DMS79 (cell line): ENCODE measurements at regions not wholly inside any gene's neighbourhood (a gene's known extent, or its start where the extent isn't known, plus 50 kb on each side); places are given as distances from the start of the nearest gene placed in this dataset.

Experiments used
- DNase-seq: peaks from one replicate; lab custom pipeline; 2025; lab: John Stamatoyannopoulos, UW

DNA sequence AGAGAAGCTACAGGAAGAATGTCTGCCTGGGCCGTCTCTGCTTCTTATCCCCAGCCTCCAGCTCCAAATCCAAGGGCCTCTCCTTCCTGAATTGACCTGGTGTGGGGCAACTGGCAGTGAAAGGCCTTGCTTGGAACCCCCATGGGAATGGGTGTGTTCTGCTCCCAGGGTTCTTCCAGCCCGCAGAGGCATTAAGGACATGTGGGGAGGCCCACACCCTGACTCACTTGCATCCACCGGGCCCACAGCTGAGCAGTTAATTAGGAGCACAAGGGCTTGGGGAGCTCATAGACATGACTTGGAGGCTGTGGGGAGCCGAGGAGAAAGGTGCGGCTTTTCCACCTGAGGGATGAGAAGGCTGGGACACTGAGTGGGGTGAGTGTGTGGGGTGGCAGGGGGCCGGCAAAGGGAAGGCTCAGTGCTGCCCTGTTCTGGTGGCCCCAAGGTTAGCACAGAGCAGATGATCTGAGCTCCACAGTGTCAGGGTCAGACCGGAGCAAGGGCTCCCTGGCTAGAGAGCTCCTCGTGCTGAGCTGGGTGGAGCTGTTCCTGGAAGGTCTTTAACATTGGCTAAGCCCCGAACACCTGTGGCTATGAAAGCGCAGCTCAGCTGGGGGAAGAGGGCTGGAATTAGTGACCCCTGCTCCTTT is 64.5 kb upstream of the NECTIN1 start:
- no peak for DNase-seq

GRCh38 chr11:119791701-119792151 is 62.7 kb upstream of the NECTIN1 start:
- DNase-seq, result no peak

GRCh38 chr11:119791047-119791446 is 62.0 kb upstream of the NECTIN1 start:
- no peak for DNase-seq

- no peak for DNase-seq
Measured at GRCh38 chr11:119790476-119790875, 61.5 kb upstream of the NECTIN1 start.

DNA sequence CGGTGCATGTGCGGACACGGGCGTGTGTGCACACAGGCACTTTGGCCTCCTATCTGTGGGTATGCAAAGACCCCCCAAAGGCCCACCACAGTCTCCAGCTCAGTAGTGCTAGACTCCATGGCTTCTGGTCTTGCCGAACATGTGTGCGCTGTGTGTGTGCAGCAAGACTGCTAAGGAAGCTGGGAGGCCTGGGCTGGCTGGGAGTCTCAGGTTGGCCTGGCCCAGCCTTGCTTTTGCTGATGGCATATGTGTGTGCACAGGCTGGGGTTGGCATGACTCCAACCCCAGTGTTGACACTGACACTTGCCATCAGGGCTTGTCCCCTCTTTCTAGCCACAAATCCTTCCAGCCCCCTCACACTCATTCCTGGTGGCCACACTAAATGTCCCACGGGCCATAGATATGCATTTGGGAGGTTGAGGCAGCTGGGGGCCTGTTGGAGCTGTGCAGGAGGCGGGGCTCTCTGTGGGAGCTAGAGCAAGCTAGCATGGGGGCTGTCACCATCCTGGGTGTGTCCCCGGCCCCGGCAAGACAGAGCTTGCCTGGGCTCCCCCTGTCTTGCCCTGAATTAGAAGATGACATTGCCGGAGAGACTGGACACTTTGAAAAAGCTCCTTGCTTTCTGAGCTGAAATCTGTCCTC is 60.9 kb upstream of the NECTIN1 start:
- no peak for DNase-seq

- no peak for DNase-seq
Measured at GRCh38 chr11:119788911-119789560, 60.0 kb upstream of the NECTIN1 start.

DNA sequence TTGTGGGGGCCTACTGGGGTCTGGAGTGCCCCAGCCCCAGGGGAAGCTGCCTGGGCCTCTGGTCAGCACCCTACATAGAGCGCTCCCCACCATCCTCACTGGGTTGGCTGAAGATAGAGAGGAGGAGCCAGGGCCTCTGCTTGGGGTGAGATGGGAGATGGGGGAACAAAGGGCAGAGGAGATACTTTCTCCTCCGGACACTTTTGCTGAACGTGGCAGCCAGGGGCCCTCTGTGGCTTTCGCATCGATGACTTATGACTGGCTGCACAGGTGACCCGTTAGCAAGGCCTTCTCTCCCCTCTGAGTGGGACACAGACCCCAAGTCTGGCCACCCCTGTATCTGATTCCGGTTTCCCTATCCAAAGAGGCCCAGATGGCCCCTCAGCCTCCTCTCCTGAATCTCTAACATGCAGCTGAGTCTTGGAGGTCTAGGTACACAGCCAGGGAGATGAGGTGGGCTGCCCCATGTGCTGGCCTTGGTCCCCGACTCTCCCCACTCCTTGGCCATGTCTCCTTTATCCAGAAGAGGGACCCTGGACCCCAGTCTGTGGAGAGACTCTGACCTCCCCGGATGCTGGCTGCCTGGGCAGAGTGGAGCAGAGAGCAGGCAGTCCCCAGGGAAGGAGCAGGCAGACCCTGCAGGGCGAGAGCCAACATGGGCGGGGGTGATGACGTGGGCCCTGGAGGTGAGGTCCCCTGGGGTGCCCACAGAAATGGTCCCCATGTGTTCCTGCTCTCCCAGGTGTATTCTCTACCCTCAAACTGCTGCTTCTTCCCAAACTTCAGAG is 59.3 kb upstream of the NECTIN1 start:
- DNase-seq, result no peak

DNA sequence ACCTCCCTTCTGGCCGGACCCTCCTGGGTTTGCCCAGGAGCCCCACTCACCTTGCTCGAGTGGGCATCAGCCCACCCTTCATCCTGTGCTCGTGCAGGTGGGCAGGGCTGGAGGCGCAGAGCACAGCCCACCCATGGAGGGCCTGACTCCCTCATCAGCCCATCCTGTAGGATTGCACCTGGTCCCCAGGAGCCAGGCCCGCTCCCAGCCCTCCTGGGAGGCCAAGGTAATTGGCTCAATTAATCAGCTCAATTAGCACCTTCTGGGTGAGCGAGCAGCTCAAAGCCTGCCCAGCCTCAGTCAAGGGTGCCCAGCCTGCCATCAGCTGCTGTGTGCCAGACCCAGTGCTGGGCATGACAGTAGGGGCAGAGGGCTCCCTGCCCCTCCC is 58.1 kb upstream of the NECTIN1 start:
- DNase-seq, result no peak

DNA sequence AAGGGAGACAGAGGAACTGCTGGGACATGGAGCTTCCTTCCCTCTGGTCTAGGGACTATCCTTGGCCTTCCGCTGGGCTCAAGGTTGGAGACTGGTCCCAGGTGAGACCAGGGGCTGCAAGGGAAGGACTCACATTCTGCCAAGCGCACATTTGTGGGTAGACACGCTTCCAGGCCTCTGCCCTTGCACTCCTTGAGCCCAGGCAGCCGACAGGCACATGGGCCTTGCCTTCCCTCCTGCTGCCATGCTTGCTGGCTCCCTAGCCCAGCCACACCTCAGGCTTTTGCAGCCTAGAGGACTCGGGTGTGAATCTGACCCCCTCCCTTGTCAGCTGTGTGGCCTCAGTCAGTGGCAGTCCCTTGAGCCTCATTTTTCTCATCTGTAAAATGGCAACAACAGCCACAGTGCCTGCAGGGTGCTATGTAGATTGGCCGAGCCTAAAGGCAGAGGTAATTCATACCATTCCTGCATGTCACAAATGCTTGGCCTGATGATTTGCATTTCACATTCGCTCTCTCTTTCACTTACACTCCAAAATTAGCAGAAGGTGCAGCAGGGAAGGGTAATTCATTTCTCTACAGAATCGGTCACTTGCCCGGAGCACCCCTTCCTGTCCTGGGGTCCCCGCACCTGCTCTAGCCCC is 57.6 kb upstream of the NECTIN1 start:
- DNase-seq, result no peak

- DNase-seq, result no peak
Measured at GRCh38 chr11:119785131-119785530, 56.1 kb upstream of the NECTIN1 start.

- no peak for DNase-seq
Measured at GRCh38 chr11:119784421-119784820, 55.4 kb upstream of the NECTIN1 start.

- no peak for DNase-seq
Measured at GRCh38 chr11:119783466-119784400, 54.7 kb upstream of the NECTIN1 start.

DNA sequence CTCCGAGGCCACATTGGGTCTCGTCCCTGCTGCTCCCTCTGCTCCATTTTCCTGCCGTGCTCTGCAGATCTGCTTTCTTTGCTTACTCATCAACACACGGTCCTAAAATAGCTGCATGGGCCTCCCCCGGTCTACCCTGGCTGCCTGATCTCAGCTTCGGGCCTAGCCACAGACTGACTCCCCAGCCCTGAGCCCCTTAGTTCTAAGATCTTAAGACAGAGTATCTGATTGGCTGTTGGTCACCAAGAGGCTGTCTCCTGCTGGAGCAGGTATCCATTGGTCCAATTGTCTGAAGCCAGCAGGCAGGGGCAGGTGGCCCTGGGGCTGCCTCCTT is 53.7 kb upstream of the NECTIN1 start:
- DNase-seq, result no peak

DNA sequence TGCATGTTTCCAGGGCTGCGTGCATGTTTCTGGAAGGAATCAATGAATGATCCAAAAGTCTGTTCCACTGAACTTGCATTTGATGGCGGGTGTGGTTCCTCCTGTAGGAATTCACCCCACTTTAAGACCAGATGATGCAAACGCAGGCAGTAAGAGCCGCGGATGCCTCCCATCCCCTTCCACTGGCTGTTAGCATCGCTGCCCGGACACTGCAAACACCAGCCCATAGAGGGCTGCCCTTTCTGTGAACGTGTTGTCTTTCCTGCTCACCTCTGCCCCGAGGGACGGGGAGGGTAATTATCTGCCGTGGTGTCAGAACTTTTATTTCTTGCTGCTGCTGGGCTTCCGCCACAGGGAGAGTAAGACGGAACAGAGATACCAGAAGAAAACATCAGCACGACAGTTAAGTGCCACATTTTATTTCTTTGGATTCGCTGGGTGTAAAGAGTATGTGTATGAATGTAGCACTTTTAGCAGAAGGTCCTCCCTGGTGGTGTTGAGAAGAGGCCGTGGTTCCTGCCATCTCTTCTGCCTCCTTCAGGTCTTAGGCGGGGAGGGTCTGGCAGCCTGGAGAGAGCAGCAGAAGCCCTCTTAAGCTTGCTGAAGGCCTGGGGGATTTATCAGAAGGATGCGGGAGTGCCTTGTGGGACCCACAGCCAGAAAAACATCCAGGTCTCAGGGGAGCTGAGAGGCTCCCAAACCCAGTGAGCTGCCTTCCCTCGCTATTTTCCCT is 53.2 kb upstream of the NECTIN1 start:
- no peak for DNase-seq

DNA sequence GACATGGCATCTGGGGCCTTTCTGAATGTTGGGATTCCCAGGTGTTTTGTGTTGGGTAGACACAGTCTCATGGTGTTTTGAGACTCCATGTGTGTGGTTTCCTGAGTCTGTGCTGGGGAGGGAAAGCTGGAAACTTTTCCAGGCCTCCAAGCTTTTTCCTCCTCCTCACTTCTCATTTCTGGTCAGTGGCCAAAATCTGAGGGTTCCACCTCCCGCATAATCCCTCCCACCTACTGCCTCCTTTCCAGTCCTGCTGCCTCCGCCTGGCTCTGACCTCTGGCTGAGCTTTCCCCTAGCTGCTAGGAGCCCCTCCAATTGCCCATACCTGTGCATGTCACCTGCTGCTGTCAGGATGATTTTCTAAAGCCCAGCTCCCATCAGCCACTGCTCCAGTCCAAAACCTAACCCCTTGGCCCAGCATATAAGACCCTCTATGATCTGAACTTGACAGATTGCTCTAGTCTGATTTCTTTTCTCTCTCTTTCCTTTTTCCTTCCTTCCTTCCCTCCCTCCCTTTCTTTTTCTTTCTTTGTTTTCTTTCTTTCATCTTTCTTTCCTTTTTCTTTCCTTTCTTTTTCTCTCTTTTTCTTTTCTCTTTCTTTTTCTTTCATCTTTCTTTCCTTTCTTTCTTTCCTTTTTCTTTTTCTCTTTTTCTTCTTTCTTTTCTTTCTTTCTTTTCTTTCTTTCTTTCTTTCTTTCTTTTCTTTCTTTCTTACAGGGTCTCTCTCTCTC is 51.4 kb upstream of the NECTIN1 start:
- no peak for DNase-seq

DNA sequence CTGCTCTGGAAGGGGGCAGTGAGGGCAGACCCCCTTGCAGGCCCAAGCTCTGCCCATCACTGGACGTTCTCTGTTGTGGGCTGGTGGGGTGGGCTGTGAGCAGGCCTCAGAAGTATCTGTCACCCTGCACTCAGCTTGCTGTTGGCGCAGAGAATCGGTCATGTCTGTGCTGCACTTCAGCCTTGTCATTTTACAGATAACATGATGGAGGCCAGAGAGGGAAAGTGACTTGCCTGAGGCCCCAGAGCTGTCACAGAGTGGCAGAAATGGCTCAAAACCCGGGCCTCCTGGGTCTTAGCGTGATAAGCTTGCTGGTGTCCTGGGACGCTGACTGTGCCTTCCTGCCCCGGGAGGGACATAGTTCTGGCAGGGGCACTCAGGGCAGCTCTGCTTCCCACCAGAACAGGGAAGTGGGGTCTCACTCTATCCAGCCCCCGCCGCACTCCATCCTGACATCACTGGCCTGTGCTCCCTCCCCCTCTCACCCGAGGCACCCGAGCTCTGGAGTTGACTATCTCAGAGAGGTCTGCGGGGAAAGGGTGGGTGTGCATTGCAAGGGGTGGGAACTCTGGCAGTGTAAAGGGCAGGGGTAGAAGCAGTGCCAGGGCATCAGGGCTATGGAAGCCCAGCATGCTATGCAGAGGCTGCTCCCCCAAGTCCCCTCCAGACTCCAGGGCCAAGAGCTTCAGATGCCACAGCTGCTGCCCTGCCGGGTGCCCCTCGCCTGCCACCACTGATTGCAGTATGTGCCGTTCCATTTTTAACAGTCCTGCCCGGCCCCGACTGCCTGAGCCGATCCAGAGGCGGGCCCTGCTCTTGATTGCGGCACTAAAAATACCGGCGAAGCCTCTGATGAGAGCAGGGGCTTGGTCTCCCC is 50.4 kb upstream of the NECTIN1 start:
- DNase-seq, result no peak
